GM12891 (cell line): ENCODE measurements at regions not wholly inside any gene's neighbourhood (a gene's known extent, or its start where the extent isn't known, plus 50 kb on each side); places are given as distances from the start of the nearest gene placed in this dataset.

Experiments used
- PAX5 ChIP-seq: IDR thresholded peaks from 2 replicates; pipeline ENCODE4 v1.6.1; 2011; ENCODE audit warnings: low read length, moderate library complexity, mild to moderate bottlenecking; ENCODE audit not compliant: insufficient read depth, severe bottlenecking
- POLR2A ChIP-seq: IDR thresholded peaks from 2 replicates; pipeline ENCODE4 v1.6.1; 2011; ENCODE audit warnings: low read depth, low read length, control low read depth
- POLR2AphosphoS5 ChIP-seq: IDR thresholded peaks from 2 replicates; pipeline ENCODE4 v1.6.1; 2011; ENCODE audit warnings: low read depth, low read length, control low read depth
- TAF1 ChIP-seq: IDR thresholded peaks from 2 replicates; pipeline ENCODE4 v1.6.1; 2011; ENCODE audit warnings: low read depth, low read length, control low read depth

GRCh38 chr11:116099541-116099940, 595.3 kb upstream of the CADM1 start:
- TF ChIP-seq POLR2A (no peak), POLR2AphosphoS5 (no peak), TAF1 (no peak), PAX5 (no peak)
